ENCODE measurements at regions not wholly inside any gene's neighbourhood (a gene's known extent, or its start where the extent isn't known, plus 50 kb on each side); places are given as distances from the start of the nearest gene placed in this dataset.
"Not testable (repeated sequence)": the region's sequence is repeated elsewhere in the genome, so short reads cannot be mapped to it uniquely, and the experiment has no call there.

- no peaks in the 10 kb centered on the region for H3K9me3 ChIP-seq (replicated peaks in 1 of 2; ENCODE audit: control insufficient read depth in 1 of 2, insufficient read depth in 1 of 2, low read length in 2 of 2)
- Mint-ChIP-seq H3K4me1 (no peaks in the 10 kb centered on the region), H3K27ac (no peak overlapping the region), H3K4me3 (no peak overlapping the region), H3K27me3 (ENCODE audit: low read depth in 3 of 3) (no peaks in the 10 kb centered on the region), H3K36me3 (no peaks in the 10 kb centered on the region), H3K9me3 (peaks cover 5 to 26% (median 18%) of the 10 kb centered on the region in 7 donors)
- H3K36me3 ChIP-seq (replicated peaks in 1 of 2; ENCODE audit: control insufficient read depth in 1 of 2, insufficient read depth in 2 of 2, low read length in 2 of 2) = no peaks in the 10 kb centered on the region
- no peaks in the 10 kb centered on the region for H3K27me3 ChIP-seq (ENCODE audit: control insufficient read depth in 2 of 2, insufficient read depth in 2 of 2, low read length in 2 of 2)
- no CpG with 5 or more reads among the region's 2 CpGs for WGBS (ENCODE audit: insufficient coverage)
- H4K20me1 ChIP-seq (ENCODE audit: insufficient read depth, low read length) = no peaks in the 10 kb centered on the region
- no peaks in the 10 kb centered on the region for H3K4me1 ChIP-seq (ENCODE audit: control insufficient read depth in 1 of 2, insufficient read depth in 2 of 2, low read length in 2 of 2)
- no peak for TF ChIP-seq CTCF (IDR thresholded peaks at IDR 0.05)
- no peak overlapping the region for H3K4me2 ChIP-seq (replicated peaks; ENCODE audit: extremely low read depth, low read length, poor library complexity, severe bottlenecking)
- H3K9ac ChIP-seq (ENCODE audit: insufficient read depth, low read length, poor library complexity, severe bottlenecking) = no peak overlapping the region
- intact Hi-C loops (cut with micrococcal nuclease) = no loop called here
- no peaks in the 10 kb centered on the region for H3K79me2 ChIP-seq (ENCODE audit: insufficient read depth, low read length)
- no peak for DNase-seq
- H3K4me3 ChIP-seq (replicated peaks in 1 of 3; ENCODE audit: low read depth in 2 of 3, low read length in 3 of 3) = no peak overlapping the region
- H3K27ac ChIP-seq (ENCODE audit: low read depth in 1 of 2, low read length in 2 of 2) = no peak overlapping the region
- no peak overlapping the region for H2AFZ ChIP-seq (ENCODE audit: insufficient read depth, low read depth, low read length, poor library complexity, severe bottlenecking)
Observed at GRCh38 chr2:212882626-212883025, 268.8 kb downstream of the IKZF2 start.

GRCh38 chr2:212876556-212876955, 274.9 kb downstream of the IKZF2 start:
- H3K4me1 ChIP-seq (ENCODE audit: control insufficient read depth in 1 of 2, insufficient read depth in 2 of 2, low read length in 2 of 2); H3K4me1 Mint-ChIP-seq; H3K27ac ChIP-seq (ENCODE audit: low read depth in 1 of 2, low read length in 2 of 2); H3K9ac ChIP-seq (ENCODE audit: insufficient read depth, low read length, poor library complexity, severe bottlenecking); H3K4me3 Mint-ChIP-seq; H3K36me3 Mint-ChIP-seq; H3K27ac Mint-ChIP-seq; H2AFZ ChIP-seq (ENCODE audit: insufficient read depth, low read depth, low read length, poor library complexity, severe bottlenecking); DNase-seq; H3K4me3 ChIP-seq (replicated peaks in 1 of 3; ENCODE audit: low read depth in 2 of 3, low read length in 3 of 3); H3K79me2 ChIP-seq (ENCODE audit: insufficient read depth, low read length); H3K36me3 ChIP-seq (replicated peaks in 1 of 2; ENCODE audit: control insufficient read depth in 1 of 2, insufficient read depth in 2 of 2, low read length in 2 of 2); H4K20me1 ChIP-seq (ENCODE audit: insufficient read depth, low read length); H3K27me3 Mint-ChIP-seq (ENCODE audit: low read depth in 3 of 3); intact Hi-C loops (cut with micrococcal nuclease); H3K27me3 ChIP-seq (ENCODE audit: control insufficient read depth in 2 of 2, insufficient read depth in 2 of 2, low read length in 2 of 2); H3K4me2 ChIP-seq (replicated peaks; ENCODE audit: extremely low read depth, low read length, poor library complexity, severe bottlenecking): not testable (repeated sequence)
- no CpG with 5 or more reads among the region's 6 CpGs for WGBS (ENCODE audit: insufficient coverage)
- H3K9me3 ChIP-seq (replicated peaks in 1 of 2; ENCODE audit: control insufficient read depth in 1 of 2, insufficient read depth in 1 of 2, low read length in 2 of 2) = peaks cover 0 to 12% of the 10 kb centered on the region in 2 donors
- peaks cover 8 to 21% (median 11%) of the 10 kb centered on the region in 7 donors for H3K9me3 Mint-ChIP-seq

- H3K4me2 ChIP-seq (replicated peaks; ENCODE audit: extremely low read depth, low read length, poor library complexity, severe bottlenecking); DNase-seq; H4K20me1 ChIP-seq (ENCODE audit: insufficient read depth, low read length); H3K27me3 ChIP-seq (ENCODE audit: control insufficient read depth in 2 of 2, insufficient read depth in 2 of 2, low read length in 2 of 2); H3K27me3 Mint-ChIP-seq (ENCODE audit: low read depth in 3 of 3); H2AFZ ChIP-seq (ENCODE audit: insufficient read depth, low read depth, low read length, poor library complexity, severe bottlenecking); H3K36me3 ChIP-seq (replicated peaks in 1 of 2; ENCODE audit: control insufficient read depth in 1 of 2, insufficient read depth in 2 of 2, low read length in 2 of 2); intact Hi-C loops (cut with micrococcal nuclease); H3K9ac ChIP-seq (ENCODE audit: insufficient read depth, low read length, poor library complexity, severe bottlenecking); H3K36me3 Mint-ChIP-seq; H3K27ac Mint-ChIP-seq; H3K27ac ChIP-seq (ENCODE audit: low read depth in 1 of 2, low read length in 2 of 2); H3K79me2 ChIP-seq (ENCODE audit: insufficient read depth, low read length); H3K4me1 ChIP-seq (ENCODE audit: control insufficient read depth in 1 of 2, insufficient read depth in 2 of 2, low read length in 2 of 2); H3K4me3 ChIP-seq (replicated peaks in 1 of 3; ENCODE audit: low read depth in 2 of 3, low read length in 3 of 3); H3K4me1 Mint-ChIP-seq; H3K4me3 Mint-ChIP-seq: not testable (repeated sequence)
- peaks cover 0 to 12% of the 10 kb centered on the region in 2 donors for H3K9me3 ChIP-seq (replicated peaks in 1 of 2; ENCODE audit: control insufficient read depth in 1 of 2, insufficient read depth in 1 of 2, low read length in 2 of 2)
- 88% methylated on average over 3 of the region's 5 CpGs for WGBS (ENCODE audit: insufficient coverage)
- peaks cover 8 to 21% (median 11%) of the 10 kb centered on the region in 7 donors for H3K9me3 Mint-ChIP-seq
Observed at GRCh38 chr2:212875950-212876349, 275.5 kb downstream of the IKZF2 start.
